A673 (cell line): ENCODE measurements at regions not wholly inside any gene's neighbourhood (a gene's known extent, or its start where the extent isn't known, plus 50 kb on each side); places are given as distances from the start of the nearest gene placed in this dataset.

Experiments used
- BruUV-seq: library from RNA; stranded (reverse); fragments of 400-500 nt; replicated peaks from 2 replicates; lab custom pipeline; 2021; lab: Mats Ljungman, UMichigan
- CTCF ChIA-PET: fragments of 300-600 bp; sonication (Branson Sonifier 250); formaldehyde crosslinking; loops from one replicate; lab custom pipeline; 2022; ENCODE audit warnings: antibody characterized with exemption; lab: Charles Lee
- POLR2A ChIA-PET: fragments of 300-600 bp; sonication (Branson Sonifier 250); formaldehyde crosslinking; loops from one replicate; lab custom pipeline; 2022; ENCODE audit warnings: antibody characterized with exemption; ENCODE audit not compliant: low non-redundant PET; lab: Charles Lee
- DNase-seq: peaks from one replicate; pipeline ENCODE4 v3.0.0-alpha.2; 2015; ENCODE audit warnings: low spot score
- H3K27ac ChIP-seq: fragments of 200-600 bp; sonication (generic); 2 replicates; pipeline ENCODE4 v1.5.1; 2016; ENCODE audit warnings: mixed run types, low read depth, mild to moderate bottlenecking, mixed read lengths, antibody characterized with exemption, low read length; ENCODE audit not compliant: poor library complexity, severe bottlenecking
- H3K27me3 ChIP-seq: fragments of 200-600 bp; sonication (generic); replicated peaks from 2 replicates; pipeline ENCODE4 v1.6.1; 2017; ENCODE audit warnings: mixed run types, low read depth, mild to moderate bottlenecking, mixed read lengths, antibody characterized with exemption, low read length; ENCODE audit not compliant: insufficient read depth, poor library complexity
- H3K36me3 ChIP-seq: fragments of 200-600 bp; sonication (generic); 2 replicates; pipeline ENCODE4 v1.6.1; 2016; ENCODE audit warnings: mixed run types, mild to moderate bottlenecking, mixed read lengths, antibody characterized with exemption, low read length; ENCODE audit not compliant: insufficient read depth, poor library complexity, severe bottlenecking
- H3K4me1 ChIP-seq: fragments of 200-600 bp; sonication (generic); 2 replicates; pipeline ENCODE4 v1.6.1; 2017; ENCODE audit warnings: mixed run types, mild to moderate bottlenecking, mixed read lengths, antibody characterized with exemption, low read length; ENCODE audit not compliant: insufficient read depth, poor library complexity, severe bottlenecking
- H3K4me3 ChIP-seq: fragments of 200-600 bp; sonication (generic); 2 replicates; pipeline ENCODE4 v1.5.1; 2016; ENCODE audit warnings: low read depth, mixed run types, mild to moderate bottlenecking, mixed read lengths, low read length; ENCODE audit not compliant: poor library complexity, severe bottlenecking
- H3K9me3 ChIP-seq: fragments of 200-600 bp; sonication (generic); 2 replicates; pipeline ENCODE4 v1.6.1; 2016; ENCODE audit warnings: mixed run types, low read depth, mild to moderate bottlenecking, mixed read lengths, antibody characterized with exemption, low read length; ENCODE audit not compliant: poor library complexity, severe bottlenecking
- EZH2 ChIP-seq: fragments of 200-600 bp; sonication (generic); IDR thresholded peaks from 2 replicates; pipeline ENCODE4 v1.6.1; 2017; ENCODE audit warnings: borderline replicate concordance, low read depth, mild to moderate bottlenecking, mixed read lengths, antibody characterized with exemption, low read length; ENCODE audit not compliant: poor library complexity, severe bottlenecking
- intact Hi-C: fragments of 100-400 bp; cut with micrococcal nuclease; formaldehyde crosslinking; loops from one replicate; pipeline ENCODE4 v1.10.0; 2022; ENCODE audit not compliant: unreplicated experiment
- TF ChIP-seq, protein P1 (sequence below): fragments of 300-800, 200-600 bp; sonication (generic); conservative IDR thresholded peaks from 2 replicates; pipeline ENCODE4 v1.5.1; 2017; ENCODE audit warnings: low read depth, mild to moderate bottlenecking, antibody characterized with exemption, low read length, moderate library complexity, mixed read lengths

- CTCF ChIA-PET, result no interaction called here
- H3K27me3 ChIP-seq, result no peaks in the 10 kb centered on the region
- no peaks in the 10 kb centered on the region for H3K36me3 ChIP-seq
- intact Hi-C loops, result no loop called here
- POLR2A ChIA-PET, result no interaction called here
- TF ChIP-seq, protein P1, sequence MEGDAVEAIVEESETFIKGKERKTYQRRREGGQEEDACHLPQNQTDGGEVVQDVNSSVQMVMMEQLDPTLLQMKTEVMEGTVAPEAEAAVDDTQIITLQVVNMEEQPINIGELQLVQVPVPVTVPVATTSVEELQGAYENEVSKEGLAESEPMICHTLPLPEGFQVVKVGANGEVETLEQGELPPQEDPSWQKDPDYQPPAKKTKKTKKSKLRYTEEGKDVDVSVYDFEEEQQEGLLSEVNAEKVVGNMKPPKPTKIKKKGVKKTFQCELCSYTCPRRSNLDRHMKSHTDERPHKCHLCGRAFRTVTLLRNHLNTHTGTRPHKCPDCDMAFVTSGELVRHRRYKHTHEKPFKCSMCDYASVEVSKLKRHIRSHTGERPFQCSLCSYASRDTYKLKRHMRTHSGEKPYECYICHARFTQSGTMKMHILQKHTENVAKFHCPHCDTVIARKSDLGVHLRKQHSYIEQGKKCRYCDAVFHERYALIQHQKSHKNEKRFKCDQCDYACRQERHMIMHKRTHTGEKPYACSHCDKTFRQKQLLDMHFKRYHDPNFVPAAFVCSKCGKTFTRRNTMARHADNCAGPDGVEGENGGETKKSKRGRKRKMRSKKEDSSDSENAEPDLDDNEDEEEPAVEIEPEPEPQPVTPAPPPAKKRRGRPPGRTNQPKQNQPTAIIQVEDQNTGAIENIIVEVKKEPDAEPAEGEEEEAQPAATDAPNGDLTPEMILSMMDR, result no peak
- TF ChIP-seq EZH2, result no peak
- BruUV-seq, result no TSS peak
- no peak for DNase-seq
- H3K4me3 ChIP-seq, result no peak overlapping the region
- no peaks in the 10 kb centered on the region for H3K4me1 ChIP-seq
- no peaks in the 10 kb centered on the region for H3K9me3 ChIP-seq
- no peak overlapping the region for H3K27ac ChIP-seq
Measured at GRCh38 chr9:70478963-70479641, 64.6 kb upstream of the KLF9 start.

DNA sequence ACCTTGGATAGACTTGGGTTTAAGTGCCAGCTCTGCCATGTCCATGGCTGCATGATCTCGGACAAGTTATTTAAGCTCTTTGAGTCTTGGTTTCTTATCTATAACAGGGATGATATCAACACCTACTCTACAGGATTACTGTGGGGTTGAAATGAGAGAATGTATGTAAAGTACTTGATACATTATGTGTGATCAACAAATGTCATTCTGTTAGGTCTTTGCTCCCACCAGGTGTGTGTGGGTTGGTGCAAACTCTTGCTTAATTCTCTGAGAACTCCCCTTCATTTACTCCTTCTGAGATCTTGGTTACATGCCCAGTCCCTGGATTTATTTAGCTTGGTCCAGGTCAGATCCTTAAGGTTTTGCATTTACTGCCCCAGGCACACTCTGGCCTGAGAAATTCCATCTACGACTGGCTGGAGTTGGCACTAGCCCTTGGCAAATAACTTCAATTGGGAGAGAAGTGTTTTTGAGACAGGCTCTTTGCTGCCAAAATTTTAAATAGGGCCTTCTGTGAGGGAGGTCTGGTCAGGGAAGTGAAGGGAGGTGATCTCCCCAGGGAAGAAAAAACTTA, 63.5 kb upstream of the KLF9 start:
- DNase-seq, result no peak
- ChIA-PET CTCF (no interaction called here), POLR2A (no interaction called here)
- intact Hi-C loops, result no loop called here
- Histone ChIP-seq H3K4me3 (no peak overlapping the region), H3K27me3 (no peaks in the 10 kb centered on the region), H3K4me1 (no peaks in the 10 kb centered on the region), H3K36me3 (no peaks in the 10 kb centered on the region), H3K9me3 (no peaks in the 10 kb centered on the region), H3K27ac (no peak overlapping the region)
- no TSS peak for BruUV-seq
- TF ChIP-seq, protein P1, result no peak
- TF ChIP-seq EZH2, result no peak

- intact Hi-C loops, result no loop called here
Measured at GRCh38 chr9:70477146-70477745, 62.8 kb upstream of the KLF9 start.

More at GRCh38 chr9:70477146-70477745, 62.8 kb upstream of the KLF9 start:
- no peak overlapping the region for H3K4me3 ChIP-seq
- POLR2A ChIA-PET, result no interaction called here
- H3K27ac ChIP-seq, result no peak overlapping the region
- no peaks in the 10 kb centered on the region for H3K9me3 ChIP-seq
- H3K36me3 ChIP-seq, result no peaks in the 10 kb centered on the region
- H3K27me3 ChIP-seq, result no peaks in the 10 kb centered on the region
- H3K4me1 ChIP-seq, result no peaks in the 10 kb centered on the region
- DNase-seq, result no peak
- CTCF ChIA-PET, result no interaction called here
- BruUV-seq, result no TSS peak
- TF ChIP-seq EZH2, result no peak
- TF ChIP-seq, protein P1, result no peak
